ENCODE measurements at regions not wholly inside any gene's neighbourhood (a gene's known extent, or its start where the extent isn't known, plus 50 kb on each side); places are given as distances from the start of the nearest gene placed in this dataset.

GRCh38 chr3:107428051-107428858 lies 51.0 kb downstream of the CCDC54 start:
- DNase-seq = no peak

GRCh38 chr3:107429320-107430181 lies 52.3 kb downstream of the CCDC54 start:
- DNase-seq = peak in 4 of 5 experiments; percentile 20 to 66 (median 29)

GRCh38 chr3:107430214-107430995 lies 53.2 kb downstream of the CCDC54 start:
- DNase-seq = no peak

GRCh38 chr3:107430996-107431245 lies 53.7 kb downstream of the CCDC54 start:
- DNase-seq = peak in 2 of 5 experiments; percentile 25 to 52

- DNase-seq = peak in 4 of 5 experiments; percentile 5 to 64 (median 16)
These were observed 54.2 kb downstream of the CCDC54 start for GRCh38 chr3:107431246-107432012.

GRCh38 chr3:107432013-107432515 lies 54.8 kb downstream of the CCDC54 start:
- no peak for DNase-seq

GRCh38 chr3:107432646-107433045 lies 55.4 kb downstream of the CCDC54 start:
- DNase-seq = no peak

- no peak for DNase-seq
These were observed 58.8 kb downstream of the CCDC54 start for GRCh38 chr3:107436029-107436428.

DNA sequence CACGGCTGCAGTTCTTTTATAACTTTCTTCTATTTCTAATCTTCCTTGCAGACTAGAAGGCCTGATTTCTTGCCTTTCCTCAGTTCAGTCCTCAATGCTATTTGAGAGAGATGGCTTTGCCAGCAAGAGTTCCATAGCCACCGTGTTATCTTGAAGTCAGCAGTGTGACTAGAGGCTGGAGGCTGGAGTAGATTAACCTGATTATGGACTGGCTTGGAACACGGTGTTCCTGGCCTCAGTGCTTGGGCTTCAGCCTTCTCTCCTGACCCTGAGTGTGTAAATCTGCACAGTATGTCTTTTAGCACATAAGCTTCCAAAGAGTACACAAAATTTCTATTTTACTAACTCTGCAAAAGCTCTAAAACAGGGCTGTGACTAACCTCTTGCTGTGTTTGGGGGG lies 61.4 kb downstream of the CCDC54 start:
- no peak for DNase-seq

- DNase-seq = no peak
These were observed 64.4 kb downstream of the CCDC54 start for GRCh38 chr3:107441617-107442016.

DNA sequence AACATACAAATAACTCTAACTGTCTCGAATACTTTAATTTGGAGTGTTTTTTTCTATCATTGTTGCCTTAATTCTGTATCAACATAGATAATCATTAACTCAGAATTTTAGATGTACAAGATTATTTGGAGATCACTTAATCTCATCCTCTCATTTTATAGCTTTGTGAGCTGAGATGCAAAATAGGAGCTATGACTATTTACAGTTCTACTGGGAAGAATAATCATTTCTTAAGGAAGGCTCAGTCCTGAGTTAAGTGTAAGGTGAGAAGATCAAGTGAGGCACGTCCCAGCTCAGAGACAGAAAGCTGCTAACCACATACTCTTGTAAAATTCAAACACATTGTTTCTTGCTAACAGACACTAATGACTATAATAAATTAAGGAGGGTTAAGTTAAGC lies 66.2 kb downstream of the CCDC54 start:
- no peak for DNase-seq

GRCh38 chr3:107446706-107447105 lies 69.5 kb downstream of the CCDC54 start:
- DNase-seq = no peak

GRCh38 chr3:107450254-107450893 lies 72.4 kb upstream of the BBX start:
- no peak for DNase-seq

DNA sequence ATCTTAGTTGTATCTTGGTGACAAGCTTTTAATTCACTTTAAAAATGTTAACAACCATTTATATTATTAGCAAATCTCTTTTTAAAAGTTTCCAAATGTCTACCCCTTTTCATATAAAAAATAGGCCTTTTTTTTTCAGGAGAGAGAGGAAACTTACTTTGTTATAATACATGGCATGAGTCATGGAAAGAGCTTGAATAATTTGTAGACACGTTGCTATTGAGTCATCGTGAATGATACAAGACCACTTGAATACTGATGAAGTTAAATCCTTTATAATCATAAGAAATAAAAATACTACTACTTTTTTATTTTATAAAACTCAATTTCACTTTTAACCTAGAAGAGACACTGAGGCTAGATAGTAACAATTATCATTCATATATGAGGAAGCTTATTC lies 70.3 kb upstream of the BBX start:
- no peak for DNase-seq

GRCh38 chr3:107453504-107453903 lies 69.3 kb upstream of the BBX start:
- DNase-seq = no peak

DNA sequence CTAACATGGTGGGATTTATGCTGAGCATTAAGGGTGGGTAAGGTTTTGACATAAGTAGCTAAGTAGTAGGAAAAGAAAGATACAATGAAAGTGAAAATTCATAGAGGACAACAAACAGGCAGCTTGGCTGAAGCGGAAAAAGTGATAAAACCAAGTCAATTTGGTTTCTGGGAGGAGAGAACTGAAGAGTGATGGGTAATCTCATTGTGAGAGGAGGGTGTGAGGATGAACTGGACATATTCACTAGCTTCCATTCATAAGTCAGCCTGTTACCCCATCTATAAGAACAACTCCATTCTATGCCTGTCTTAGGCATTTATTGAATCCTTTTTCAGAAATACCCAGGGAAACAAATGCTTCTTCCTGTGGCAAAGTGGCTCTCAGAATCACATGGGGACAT lies 67.1 kb upstream of the BBX start:
- DNase-seq = no peak

- no peak for DNase-seq
These were observed 66.3 kb upstream of the BBX start for GRCh38 chr3:107456501-107456900.

DNA sequence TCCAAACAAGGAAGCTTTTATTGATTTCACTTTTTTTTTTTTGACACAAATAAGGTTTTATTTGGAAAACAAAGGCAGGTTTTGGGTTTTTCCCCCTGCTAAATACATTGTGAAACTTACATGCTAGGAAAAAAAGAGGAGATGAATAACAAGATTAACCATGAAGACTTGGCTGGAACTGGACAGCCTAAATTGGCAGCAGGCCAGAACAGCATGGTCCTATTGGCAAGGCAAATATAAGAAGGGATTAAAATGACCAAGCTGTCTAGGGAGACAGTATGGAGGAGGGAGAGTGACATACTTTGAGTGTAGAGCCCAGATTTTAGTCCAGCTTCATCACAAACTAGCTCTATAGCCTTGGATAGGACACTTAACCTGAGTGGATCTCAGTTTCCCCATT lies 63.9 kb upstream of the BBX start:
- DNase-seq = no peak

GRCh38 chr3:107461721-107462120 lies 61.0 kb upstream of the BBX start:
- no peak for DNase-seq

GRCh38 chr3:107464037-107464436 lies 58.7 kb upstream of the BBX start:
- no peak for DNase-seq

- no peak for DNase-seq
These were observed 57.6 kb upstream of the BBX start for GRCh38 chr3:107465064-107465631.
